Smooth muscle cell (in vitro differentiated cells): ENCODE measurements at regions not wholly inside any gene's neighbourhood (a gene's known extent, or its start where the extent isn't known, plus 50 kb on each side); places are given as distances from the start of the nearest gene placed in this dataset.

ENCODE experiments used
- DNase-seq: peaks from one replicate; lab custom pipeline; 2025; ENCODE audit not compliant: unreplicated experiment; lab: John Stamatoyannopoulos, UW
- H2AFZ ChIP-seq: fragments of 200-600 bp; sonication (generic); 2 replicates; pipeline ENCODE4 v1.6.0; 2016; ENCODE audit warnings: antibody characterized with exemption, low read depth, mild to moderate bottlenecking
- H3F3A ChIP-seq: fragments of 200-600 bp; sonication (generic); 2 replicates; pipeline ENCODE4 v1.6.0; 2017; ENCODE audit warnings: antibody characterized with exemption, low read depth
- H3K27ac ChIP-seq: fragments of 200-600 bp; sonication (generic); 2 replicates; pipeline ENCODE4 v1.5.1; 2016; ENCODE audit warnings: low read depth, mild to moderate bottlenecking
- H3K27me3 ChIP-seq: fragments of 200-600 bp; sonication (generic); 2 replicates; pipeline ENCODE4 v1.6.1; 2016; ENCODE audit warnings: low read depth, mild to moderate bottlenecking
- H3K36me3 ChIP-seq: fragments of 200-600 bp; sonication (generic); 2 replicates; pipeline ENCODE4 v1.5.1; 2016; ENCODE audit warnings: low read depth
- H3K4me1 ChIP-seq: fragments of 200-600 bp; sonication (generic); 2 replicates; pipeline ENCODE4 v1.5.1; 2016; ENCODE audit warnings: low read depth
- H3K4me2 ChIP-seq: fragments of 200-600 bp; sonication (generic); 2 replicates; pipeline ENCODE4 v1.6.0; 2016; ENCODE audit warnings: mild to moderate bottlenecking
- H3K4me3 ChIP-seq: fragments of 200-600 bp; sonication (generic); 2 replicates; pipeline ENCODE4 v1.5.1; 2016; ENCODE audit warnings: mild to moderate bottlenecking
- H3K79me2 ChIP-seq: fragments of 200-600 bp; sonication (generic); 2 replicates; pipeline ENCODE4 v1.6.0; 2016; ENCODE audit warnings: low read depth, mild to moderate bottlenecking
- H3K9ac ChIP-seq: fragments of 200-600 bp; sonication (generic); 2 replicates; pipeline ENCODE4 v1.6.0; 2016; ENCODE audit warnings: low read depth
- H3K9me3 ChIP-seq: fragments of 200-600 bp; sonication (generic); replicated peaks from 2 replicates; pipeline ENCODE4 v1.5.1; 2016; ENCODE audit warnings: low read depth
- H4K20me1 ChIP-seq: fragments of 200-600 bp; sonication (generic); 2 replicates; pipeline ENCODE4 v1.6.0; 2016; ENCODE audit warnings: low read depth
- CTCF ChIP-seq: fragments of 200-600 bp; sonication (generic); IDR thresholded peaks from 2 replicates; pipeline ENCODE4 v1.5.1; 2017; ENCODE audit warnings: borderline replicate concordance, mild to moderate bottlenecking, antibody characterized with exemption; ENCODE audit not compliant: insufficient read depth, poor library complexity, severe bottlenecking
- WGBS: methylation state at CpG from one replicate; pipeline ENCODE4 v1.1.7; 2016; ENCODE audit warnings: low lambda C conversion rate; 5-methylcytosine and 5-hydroxymethylcytosine counted together

- H3K79me2 ChIP-seq = peaks cover 49% of the 10 kb centered on the region
These were observed 241.3 kb upstream of the C2CD4B start for GRCh38 chr15:62406305-62406891.

GRCh38 chr15:62407216-62407615 lies 242.1 kb upstream of the C2CD4B start:
- Histone ChIP-seq H3K4me3 (no peak overlapping the region), H3K9ac (no peak overlapping the region), H3K9me3 (no peaks in the 10 kb centered on the region), H3K4me2 (no peak overlapping the region), H3K79me2 (peaks cover 41% of the 10 kb centered on the region), H3K27me3 (no peaks in the 10 kb centered on the region), H2AFZ (no peak overlapping the region), H3K4me1 (no peaks in the 10 kb centered on the region), H3F3A (no peaks in the 10 kb centered on the region), H3K36me3 (no peaks in the 10 kb centered on the region), H3K27ac (no peak overlapping the region), H4K20me1 (peaks cover 17% of the 10 kb centered on the region)
- TF ChIP-seq CTCF = no peak
- DNase-seq = no peak
- 97% methylated on average over 4 of the region's 4 CpGs for WGBS

More at GRCh38 chr15:62406305-62406891, 241.3 kb upstream of the C2CD4B start:
- H3K9me3 ChIP-seq = no peaks in the 10 kb centered on the region
- no peak overlapping the region for H3K4me2 ChIP-seq
- no peaks in the 10 kb centered on the region for H3K36me3 ChIP-seq
- no peak for DNase-seq
- no peaks in the 10 kb centered on the region for H3K4me1 ChIP-seq
- no peaks in the 10 kb centered on the region for H3K27me3 ChIP-seq
- no peak for TF ChIP-seq CTCF
- H3F3A ChIP-seq = no peaks in the 10 kb centered on the region
- H2AFZ ChIP-seq = no peak overlapping the region
- H3K27ac ChIP-seq = no peak overlapping the region
- H3K9ac ChIP-seq = no peak overlapping the region
- no peak overlapping the region for H3K4me3 ChIP-seq
- H4K20me1 ChIP-seq = peaks cover 10% of the 10 kb centered on the region
- 100% methylated on average over 1 of the region's 1 CpG for WGBS

- WGBS = 96% methylated on average over 4 of the region's 4 CpGs
- Histone ChIP-seq H3K36me3 (no peaks in the 10 kb centered on the region), H3K4me1 (no peaks in the 10 kb centered on the region), H4K20me1 (peaks cover 23% of the 10 kb centered on the region), H3F3A (no peaks in the 10 kb centered on the region), H3K4me2 (no peak overlapping the region), H3K4me3 (no peak overlapping the region), H3K27ac (no peak overlapping the region), H3K9ac (no peak overlapping the region), H3K79me2 (peaks cover 34% of the 10 kb centered on the region), H3K27me3 (no peaks in the 10 kb centered on the region), H2AFZ (no peak overlapping the region), H3K9me3 (no peaks in the 10 kb centered on the region)
- TF ChIP-seq CTCF = no peak
- no peak for DNase-seq
These were observed 242.9 kb upstream of the C2CD4B start for GRCh38 chr15:62407962-62408361.

- TF ChIP-seq CTCF = no peak
- Histone ChIP-seq H3K36me3 (no peaks in the 10 kb centered on the region), H2AFZ (no peak overlapping the region), H4K20me1 (peaks cover 27% of the 10 kb centered on the region), H3K4me2 (no peak overlapping the region), H3K9ac (no peak overlapping the region), H3K4me1 (no peaks in the 10 kb centered on the region), H3K79me2 (peaks cover 46% of the 10 kb centered on the region), H3K27me3 (no peaks in the 10 kb centered on the region), H3K9me3 (no peaks in the 10 kb centered on the region), H3K27ac (no peak overlapping the region), H3K4me3 (no peak overlapping the region), H3F3A (no peaks in the 10 kb centered on the region)
- DNase-seq = no peak
These were observed 244.4 kb upstream of the C2CD4B start for GRCh38 chr15:62409466-62409865.
